Erythroblast (primary cell): ENCODE measurements at regions not wholly inside any gene's neighbourhood (a gene's known extent, or its start where the extent isn't known, plus 50 kb on each side); places are given as distances from the start of the nearest gene placed in this dataset.

Experiments used
- GATA1 ChIP-seq: IDR thresholded peaks from 2 replicates; pipeline ENCODE4 v1.6.1; 2011; ENCODE audit warnings: low read depth, mild to moderate bottlenecking, control low read depth, low read length, moderate library complexity
- POLR2A ChIP-seq: IDR thresholded peaks from 2 replicates; pipeline ENCODE4 v1.6.1; 2011; ENCODE audit warnings: mild to moderate bottlenecking, low read length

DNA sequence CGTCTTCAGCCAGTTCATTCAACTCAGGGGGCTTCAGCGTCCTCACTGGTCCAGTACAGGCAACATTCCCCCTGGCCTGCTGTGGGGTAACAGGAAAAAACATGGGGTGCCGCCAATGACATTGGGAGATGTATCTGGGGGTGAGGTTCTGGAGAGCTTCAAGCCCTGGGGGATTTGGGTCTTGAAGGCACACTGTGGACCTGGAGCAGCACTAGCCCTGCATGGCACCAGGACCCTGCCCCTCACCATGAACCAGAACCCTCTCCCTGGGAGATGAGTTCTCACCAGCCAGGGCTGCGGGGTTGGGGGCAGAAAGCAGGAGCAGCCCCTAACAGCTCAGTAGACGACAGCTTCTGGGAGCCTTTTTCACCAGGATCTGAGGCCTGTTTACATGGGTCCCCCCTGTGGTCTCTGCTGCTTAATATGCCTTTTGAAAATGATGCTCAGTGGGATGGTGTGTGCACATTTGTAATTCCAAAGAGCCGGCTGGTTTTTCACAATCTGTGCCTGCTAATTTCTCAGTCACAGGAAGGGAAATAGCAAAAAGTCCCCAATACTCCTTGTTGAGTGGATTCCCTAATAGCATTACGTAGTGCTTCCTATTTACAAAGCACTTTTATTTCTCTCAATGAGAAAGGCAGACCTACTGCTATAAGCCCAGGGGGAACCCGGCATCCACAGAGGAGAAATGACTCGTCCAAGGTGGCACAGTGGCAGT lies 509.5 kb downstream of the RPS24 start:
- TF ChIP-seq POLR2A, result no peak
- no peak for TF ChIP-seq GATA1
